Stimulated activated CD4-positive, alpha-beta T cell treated with anti-CD3 and anti-CD28 coated beads, Interleukin-1b, Interleukin-23, amount 100 ng/mL, for 48 hours (primary cell): ENCODE measurements at regions not wholly inside any gene's neighbourhood (a gene's known extent, or its start where the extent isn't known, plus 50 kb on each side); places are given as distances from the start of the nearest gene placed in this dataset.

Source experiments
- DNase-seq: peaks from one replicate; pipeline ENCODE4 v3.0.0-alpha.2; 2020

- no peak for DNase-seq
Observed at GRCh38 chr1:209504571-209504970, 78.9 kb upstream of the CAMK1G start.

GRCh38 chr1:209505044-209505443, 78.5 kb upstream of the CAMK1G start:
- DNase-seq = no peak

GRCh38 chr1:209506101-209506500, 77.4 kb upstream of the CAMK1G start:
- DNase-seq = no peak

GRCh38 chr1:209509039-209509438, 74.5 kb upstream of the CAMK1G start:
- DNase-seq = no peak

GRCh38 chr1:209510063-209510462, 73.5 kb upstream of the CAMK1G start:
- DNase-seq = no peak

GRCh38 chr1:209511169-209511568, 72.3 kb upstream of the CAMK1G start:
- no peak for DNase-seq

GRCh38 chr1:209512821-209513220, 70.7 kb upstream of the CAMK1G start:
- no peak for DNase-seq

GRCh38 chr1:209513226-209513625, 70.3 kb upstream of the CAMK1G start:
- no peak for DNase-seq

- no peak for DNase-seq
Observed at GRCh38 chr1:209516771-209517680, 66.5 kb upstream of the CAMK1G start.

- DNase-seq = no peak
Observed at GRCh38 chr1:209517681-209518050, 65.8 kb upstream of the CAMK1G start.

- DNase-seq = no peak
Observed at GRCh38 chr1:209519786-209520185, 63.7 kb upstream of the CAMK1G start.

GRCh38 chr1:209522826-209523225, 60.7 kb upstream of the CAMK1G start:
- no peak for DNase-seq

GRCh38 chr1:209526137-209526536, 57.4 kb upstream of the CAMK1G start:
- DNase-seq = no peak

- DNase-seq = no peak
Observed at GRCh38 chr1:209527372-209527771, 56.1 kb upstream of the CAMK1G start.

GRCh38 chr1:209527993-209528717, 55.4 kb upstream of the CAMK1G start:
- DNase-seq = no peak

- DNase-seq = no peak
Observed at GRCh38 chr1:209529233-209529632, 54.3 kb upstream of the CAMK1G start.

GRCh38 chr1:209531006-209531405, 52.5 kb upstream of the CAMK1G start:
- DNase-seq = no peak

- no peak for DNase-seq
Observed at GRCh38 chr1:209531549-209531948, 52.0 kb upstream of the CAMK1G start.
